GM19324 (cell line): ENCODE measurements at regions not wholly inside any gene's neighbourhood (a gene's known extent, or its start where the extent isn't known, plus 50 kb on each side); places are given as distances from the start of the nearest gene placed in this dataset.

ENCODE experiments used
- ATAC-seq: cut with Tn5 transposase; IDR thresholded peaks from one replicate; pipeline ENCODE4 v1.9.1; 2021; ENCODE audit warnings: mild to moderate bottlenecking, moderate library complexity; ENCODE audit not compliant: unreplicated experiment, low FRiP score

DNA sequence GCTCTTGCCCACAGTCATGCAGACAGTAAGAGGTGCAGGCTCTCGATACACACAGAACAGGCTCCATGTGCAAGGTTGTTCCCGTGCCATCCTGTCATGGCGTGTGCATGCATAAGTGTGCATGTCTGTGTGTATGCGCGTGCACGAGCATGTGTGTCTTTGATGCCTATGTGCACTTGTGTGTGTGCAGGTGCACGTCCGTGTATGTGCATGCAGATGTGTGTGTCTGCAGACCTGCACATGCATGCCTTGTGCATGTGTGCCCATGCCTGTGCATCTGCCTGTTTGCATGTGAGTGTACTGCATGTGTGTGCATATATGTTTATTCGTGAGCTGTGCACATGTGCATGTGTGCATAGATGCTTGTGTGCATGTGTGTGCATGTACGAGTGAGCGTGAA is 309.8 kb downstream of the TMEM121 start:
- ATAC-seq: no peak

DNA sequence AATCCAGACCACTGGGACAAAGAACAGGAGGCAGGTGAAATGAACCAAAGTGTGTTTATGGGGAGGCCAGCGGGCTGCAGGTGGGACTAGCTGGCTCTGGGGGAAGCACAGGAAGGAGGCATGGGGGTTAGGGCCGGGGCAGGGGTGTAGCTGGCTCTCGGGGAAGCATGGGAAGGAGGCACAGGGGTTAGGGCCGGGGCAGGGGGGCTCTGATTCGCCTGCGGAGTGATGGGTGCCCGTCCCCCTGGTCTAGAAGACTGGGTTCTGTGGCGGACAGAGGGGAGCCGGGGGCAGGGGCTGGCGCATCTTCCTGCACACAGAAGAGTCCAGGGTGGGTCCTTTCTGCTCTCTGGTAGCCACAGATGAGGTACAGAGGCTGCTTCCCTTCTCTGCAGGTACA is 310.3 kb downstream of the TMEM121 start:
- ATAC-seq: no peak

DNA sequence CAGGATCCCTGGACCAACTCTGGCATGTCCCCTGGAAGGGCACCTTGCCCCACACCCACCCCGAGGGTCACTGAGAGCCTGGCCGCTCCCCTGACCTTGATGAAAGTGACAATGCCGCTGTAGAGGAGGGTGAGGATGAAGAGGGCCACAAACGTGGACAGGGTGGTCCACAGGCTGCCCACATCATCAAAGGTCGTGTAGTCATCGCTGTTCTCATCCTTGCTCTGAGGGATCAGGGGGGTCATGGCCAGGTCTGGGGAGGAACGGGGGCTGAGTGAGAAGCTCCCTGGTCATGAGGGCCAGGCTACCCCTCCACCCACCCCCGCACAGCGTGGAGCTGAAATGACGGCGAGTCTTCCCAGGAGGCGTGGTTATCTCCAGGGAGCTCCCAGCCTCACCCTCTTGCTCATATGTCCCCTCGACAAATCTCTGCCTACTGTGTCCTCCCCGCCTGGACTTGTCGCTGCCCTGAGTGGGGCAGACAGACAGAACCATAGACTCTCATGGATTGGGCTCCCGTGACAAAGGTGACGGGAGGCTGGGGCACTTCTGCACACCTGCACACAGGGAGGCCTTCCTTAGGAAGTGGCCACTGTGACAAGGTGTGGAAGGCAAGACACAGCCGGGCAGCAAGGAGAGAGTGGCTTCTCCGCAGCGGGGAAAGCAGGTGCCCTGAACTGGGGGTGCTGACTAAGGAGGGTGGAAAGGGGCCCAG is 311.1 kb downstream of the TMEM121 start:
- ATAC-seq: no peak

DNA sequence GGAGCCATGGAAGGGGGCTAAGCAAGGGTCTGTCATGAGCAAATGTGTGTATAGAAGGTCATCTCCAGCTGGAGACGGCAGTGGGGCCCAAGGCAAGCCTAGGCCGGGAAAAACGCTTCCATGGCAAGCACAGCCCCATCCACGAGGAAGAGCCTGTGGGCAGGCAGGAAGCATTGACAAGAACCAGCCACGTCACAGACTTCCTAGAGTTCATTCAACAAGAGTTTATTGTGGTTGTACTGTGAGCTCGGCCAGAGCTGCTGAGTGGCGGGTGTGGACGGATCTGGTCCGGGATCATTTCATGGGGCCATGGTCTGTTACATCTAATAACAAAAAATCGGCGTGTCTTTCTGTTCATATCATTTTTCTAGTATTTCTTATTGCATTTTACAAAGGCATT is 311.7 kb downstream of the TMEM121 start:
- ATAC-seq: no peak

DNA sequence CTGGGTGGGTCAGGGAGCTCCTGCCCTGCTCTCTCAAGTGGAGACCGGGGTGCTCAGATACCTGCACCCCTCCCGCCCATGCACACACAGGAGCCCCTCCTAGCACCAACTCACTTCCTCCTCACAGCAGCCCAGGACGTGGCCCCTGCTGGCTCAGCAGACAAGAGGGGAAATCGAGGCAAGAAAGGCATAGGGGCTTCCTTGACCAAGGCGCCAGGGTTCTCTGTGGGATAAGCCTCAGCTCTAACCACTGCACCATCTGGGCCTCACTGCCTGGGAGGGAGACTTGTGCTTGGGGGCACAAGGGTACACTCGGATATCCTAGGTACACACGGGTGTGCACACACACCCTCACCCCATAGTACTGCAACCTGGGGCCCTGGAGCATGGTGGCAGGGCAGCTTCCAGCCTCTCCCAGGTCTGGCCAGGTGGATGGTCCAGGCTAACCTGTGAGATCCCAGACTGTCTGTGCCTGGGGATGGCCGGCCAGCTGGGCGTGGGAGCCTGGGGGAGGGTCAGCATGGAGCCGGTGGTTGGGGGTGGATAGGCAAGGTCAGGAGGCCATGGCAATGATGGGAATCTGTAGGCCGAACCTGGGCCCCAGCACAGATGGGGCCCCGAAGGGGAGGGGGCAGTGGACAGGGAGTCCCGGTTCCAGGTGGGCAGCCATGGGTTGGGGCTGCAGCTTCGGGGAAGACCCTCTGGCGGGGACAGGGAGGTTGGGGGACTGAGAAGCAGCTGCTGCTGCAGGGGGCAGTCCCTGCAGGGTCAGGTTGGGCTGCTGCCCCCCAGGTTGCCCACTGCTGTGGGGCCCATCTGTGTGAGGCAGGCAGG is 312.4 kb downstream of the TMEM121 start:
- no peak for ATAC-seq

DNA sequence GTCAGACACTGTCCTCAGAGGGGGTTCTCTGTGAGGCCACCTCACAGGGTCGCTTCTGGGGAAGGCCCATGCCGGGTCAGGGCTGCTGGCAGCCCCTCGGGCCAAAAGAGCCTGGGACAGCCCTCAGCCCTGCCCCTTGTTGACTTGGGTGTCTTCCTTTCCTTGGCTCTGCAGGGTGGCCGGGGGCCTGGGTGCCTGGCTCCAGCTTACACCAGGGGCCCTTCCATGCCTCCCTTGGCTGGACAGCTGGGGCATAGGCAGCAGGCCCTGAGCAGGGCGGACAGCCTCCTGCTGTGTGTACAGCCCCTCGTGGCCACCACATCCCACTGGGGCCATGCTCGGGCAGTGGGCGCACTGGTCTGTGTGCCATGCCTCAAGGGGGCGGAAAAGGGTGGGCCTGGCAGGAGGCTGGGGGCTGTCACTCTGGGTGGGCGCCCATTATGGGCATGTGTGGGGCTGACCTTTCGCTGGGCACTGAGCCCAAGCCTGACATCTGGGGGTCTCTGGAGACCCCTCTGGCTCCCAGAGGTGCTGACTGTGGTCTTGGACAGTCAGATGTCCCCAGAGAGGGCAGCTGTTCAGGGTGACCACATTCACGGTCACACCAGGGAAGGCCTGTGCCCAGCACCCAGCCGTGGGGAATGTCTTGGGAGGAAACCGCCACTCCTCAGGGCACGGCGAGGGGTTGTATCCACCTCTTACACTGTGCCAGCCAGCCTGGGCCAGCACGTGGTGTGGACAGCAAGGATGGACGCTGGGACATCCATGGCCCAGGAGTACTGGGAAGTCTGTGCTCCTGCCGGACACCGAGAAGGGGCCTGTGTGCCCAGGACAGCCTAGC is 313.3 kb downstream of the TMEM121 start:
- no peak for ATAC-seq

DNA sequence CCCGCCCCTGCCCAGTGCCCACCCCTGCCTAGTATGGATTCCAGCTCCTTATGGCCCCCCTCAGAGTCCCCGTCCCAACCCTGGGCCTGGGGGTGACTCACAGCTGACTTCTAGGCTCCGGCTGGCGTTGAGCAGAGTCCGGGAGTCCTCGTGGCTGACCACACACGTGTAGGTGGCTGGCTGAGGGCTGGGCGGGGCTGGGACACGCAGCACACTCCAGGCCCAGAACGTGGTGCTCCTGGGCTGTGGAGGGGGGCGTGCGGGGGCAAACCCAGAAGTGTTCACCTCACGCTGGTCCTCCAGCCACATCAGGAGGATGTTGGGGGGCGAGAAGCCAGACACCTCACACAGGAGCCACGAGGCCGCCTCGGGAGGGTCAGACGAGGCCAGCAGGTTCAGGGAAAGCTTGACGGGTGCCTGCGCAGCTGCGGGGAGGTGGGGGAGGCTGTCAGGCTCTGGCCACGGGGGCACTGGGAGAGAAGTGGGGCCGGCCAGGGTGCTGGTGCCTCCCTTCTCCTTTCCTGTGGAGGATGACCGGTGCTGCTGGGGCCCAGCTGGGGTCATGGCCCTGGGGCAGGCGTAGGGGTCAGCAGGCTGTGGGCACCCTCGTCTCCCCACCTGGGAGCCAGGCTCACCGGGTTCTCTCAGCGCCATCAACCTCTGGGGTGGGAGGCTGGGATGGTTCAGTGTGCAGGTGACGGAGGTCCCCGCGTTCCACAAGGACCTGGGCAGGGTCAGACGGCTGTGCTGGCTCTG is 314.1 kb downstream of the TMEM121 start:
- ATAC-seq: no peak

DNA sequence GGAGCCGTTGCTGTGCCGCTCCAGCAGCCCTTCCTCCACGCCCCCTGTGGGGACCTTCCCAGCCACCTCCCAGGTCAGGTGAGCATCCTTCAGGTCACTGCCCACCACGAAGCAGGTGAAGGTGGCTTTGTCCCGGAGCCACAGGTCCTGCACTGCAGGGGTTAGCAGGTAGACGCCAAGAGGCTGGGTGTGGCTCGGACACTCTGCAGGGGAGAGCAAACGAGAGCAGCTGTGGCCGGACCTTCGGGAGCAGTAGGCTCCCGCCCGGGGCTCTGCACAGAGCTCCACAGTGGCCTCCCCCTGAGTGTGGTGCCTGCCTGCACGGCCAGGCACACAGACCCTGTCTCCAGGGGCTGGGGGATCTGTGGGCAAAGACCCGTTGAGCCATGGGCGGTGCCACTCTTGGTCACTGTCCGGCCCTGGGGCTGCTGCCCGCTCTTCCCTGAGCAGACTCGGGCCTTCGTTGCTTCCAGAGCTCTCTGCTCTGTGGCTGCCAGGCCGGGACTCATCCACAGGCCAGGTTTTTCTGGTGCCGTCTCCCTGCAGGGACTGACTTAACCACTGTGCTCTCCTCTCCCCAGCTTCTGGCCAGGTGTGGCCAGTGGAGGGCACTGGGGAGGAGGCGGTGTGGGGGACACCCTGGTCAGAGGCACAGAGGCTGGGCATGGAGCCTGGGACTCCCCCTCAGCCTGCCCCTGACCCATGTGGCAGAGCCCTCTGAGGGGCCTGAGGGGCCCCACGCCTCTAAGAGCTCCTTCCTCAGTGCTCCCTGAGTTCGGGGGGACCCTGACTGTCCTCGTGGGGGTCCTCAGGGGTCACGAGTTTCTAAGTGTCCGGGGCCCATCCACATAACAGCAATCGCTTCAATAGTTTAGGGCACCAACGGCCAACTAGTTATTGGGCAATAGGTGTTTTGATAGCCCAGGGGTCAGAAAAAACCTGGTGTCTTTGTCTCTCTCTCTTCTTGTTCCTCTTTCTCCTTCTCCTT is 314.9 kb downstream of the TMEM121 start:
- ATAC-seq: no peak

DNA sequence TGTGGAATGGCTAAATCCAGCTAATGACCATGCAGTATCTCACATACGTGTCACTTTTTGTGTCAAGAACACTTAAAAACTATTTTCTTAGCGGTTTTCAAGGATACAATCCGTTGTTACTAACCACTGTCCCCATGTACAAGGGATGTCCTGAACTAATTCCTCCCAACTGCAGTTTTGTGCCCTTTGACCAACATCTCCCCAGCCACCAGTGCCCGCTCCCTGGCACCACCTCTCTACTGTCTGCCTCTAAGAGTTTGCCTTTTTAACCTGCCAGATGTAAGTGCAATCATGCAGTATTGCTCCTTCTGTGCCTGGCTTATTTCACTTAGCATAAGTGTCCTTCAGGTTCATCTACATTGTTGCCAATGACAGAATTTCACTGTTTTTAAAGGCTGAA is 315.7 kb downstream of the TMEM121 start:
- ATAC-seq: no peak

DNA sequence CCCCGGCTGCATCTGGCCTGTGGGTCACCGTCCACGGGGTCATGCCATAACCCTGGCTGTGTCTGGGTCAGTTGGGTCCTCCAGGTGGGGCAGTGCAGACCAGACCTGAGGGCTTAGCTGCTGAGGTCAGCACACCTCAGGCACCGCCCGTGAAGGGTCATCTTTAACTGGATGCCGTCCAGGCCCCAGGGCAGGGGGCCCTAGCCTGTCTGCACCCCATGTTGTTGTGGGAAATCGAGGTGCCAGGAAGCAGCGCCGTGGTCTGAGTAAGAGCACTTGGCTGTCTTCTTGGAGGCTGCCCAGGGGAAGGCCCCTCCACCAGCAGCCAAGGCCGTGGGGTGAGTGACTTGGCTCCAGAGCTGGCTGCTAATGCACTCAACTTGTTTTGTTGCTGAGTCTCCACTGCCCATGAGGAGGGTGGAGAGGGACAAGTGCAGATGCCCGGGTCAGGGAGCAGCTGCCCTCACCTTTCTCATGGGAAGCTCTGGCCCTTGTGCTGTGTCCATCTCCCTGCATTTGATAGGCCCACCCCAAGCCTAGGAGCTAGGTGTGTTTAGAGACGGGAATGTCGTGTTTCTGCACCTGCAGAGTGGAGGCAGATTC is 317.2 kb downstream of the TMEM121 start:
- no peak for ATAC-seq

DNA sequence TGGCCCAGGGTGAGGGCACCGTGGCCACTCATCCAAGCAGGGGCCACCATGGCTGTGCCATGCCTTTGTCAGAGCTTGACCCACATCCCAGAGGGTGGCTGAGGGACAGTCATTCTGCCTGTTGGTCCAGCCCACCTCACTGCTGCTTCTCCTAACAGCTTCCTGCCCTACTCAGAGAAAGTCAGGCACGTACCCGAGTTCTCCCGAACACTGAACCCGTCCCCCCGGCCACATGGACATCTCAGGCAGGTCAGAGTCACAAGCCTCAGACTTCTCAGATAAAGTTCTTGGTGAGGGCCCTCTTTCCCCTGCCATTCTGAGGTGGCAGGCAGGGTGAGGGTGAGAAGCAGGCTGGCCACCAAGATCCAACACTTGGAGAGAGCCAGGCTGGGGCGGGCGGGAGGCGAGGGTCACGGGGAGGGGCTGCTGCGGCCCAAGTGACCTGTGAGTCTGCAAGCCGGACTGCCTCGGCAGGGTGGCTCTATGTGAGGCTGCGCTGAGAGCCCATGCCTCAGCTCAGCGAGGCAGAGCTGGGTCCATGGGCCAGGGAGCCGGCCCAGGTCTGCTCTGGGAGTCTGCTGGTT is 317.8 kb downstream of the TMEM121 start:
- no peak for ATAC-seq

DNA sequence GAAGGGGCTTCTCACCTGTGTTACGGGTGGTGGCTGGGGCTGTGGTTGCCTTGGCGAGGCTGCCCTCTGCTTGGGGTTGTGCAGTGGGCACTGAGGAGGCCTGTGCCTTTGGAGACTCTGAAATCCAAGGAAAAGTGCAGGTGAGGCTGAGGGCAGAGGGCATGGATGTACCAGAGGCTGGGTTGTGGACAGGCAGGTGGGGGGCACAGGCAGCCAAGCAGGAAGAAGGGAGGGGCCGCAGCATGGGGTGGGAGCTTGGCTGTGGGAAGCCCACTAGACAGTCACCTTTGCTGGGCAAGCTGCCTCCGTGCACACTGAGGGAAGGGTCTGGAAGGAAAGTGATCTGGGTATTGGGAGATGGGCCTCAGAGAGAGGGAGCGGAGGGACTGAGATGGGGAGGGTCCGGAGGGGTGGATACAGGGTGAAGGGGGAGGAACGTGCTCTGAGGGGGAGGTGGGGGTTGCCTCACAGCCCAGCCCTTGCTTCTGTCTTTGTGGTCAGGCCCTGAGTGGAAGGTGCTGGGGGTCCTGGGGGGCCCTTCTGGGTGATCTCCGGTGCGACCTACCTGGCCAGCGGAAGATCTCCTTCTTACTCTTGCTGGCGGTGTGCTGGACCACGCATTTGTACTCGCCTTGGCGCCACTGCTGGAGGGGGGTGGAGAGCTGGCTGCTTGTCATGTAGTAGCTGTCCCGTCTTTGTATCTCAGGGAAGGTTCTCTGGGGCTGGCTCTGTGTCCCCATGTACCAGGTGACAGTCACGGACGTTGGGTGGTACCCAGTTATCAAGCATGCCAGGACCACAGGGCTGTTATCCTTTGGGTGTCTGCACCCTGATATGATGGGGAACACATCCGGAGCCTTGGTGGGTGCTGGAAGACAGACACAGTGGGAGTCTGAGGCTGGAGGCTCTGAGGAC is 318.7 kb downstream of the TMEM121 start:
- ATAC-seq: no peak

DNA sequence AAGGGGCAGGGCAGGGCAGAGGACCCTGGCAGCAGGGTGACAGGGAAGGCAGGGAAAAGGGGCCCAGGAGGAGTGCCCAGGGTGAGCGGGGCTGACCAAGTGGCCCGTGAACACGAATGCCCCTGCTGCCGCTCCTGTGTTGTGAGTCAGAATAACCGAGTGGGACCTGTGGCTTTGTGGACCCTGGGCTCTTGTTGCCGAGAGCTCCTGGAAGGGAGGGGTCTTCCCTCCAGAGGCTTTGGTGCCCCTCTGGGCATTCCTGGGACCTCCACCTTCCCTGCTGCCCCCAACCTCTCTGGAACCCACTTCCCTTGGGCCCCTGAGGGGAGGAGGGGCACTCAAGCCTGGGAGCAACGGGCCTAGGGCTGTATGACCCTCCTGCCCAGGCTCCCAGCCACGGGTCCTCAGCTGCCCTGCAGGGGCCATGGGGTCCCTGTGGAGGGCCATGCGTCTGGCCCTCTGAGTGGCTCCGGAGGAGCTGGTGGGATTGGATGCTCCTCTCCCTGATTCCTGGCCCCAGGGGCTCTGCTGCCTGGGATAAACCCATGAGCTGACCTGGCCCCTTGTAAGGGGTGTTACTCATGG is 319.4 kb downstream of the TMEM121 start:
- ATAC-seq: no peak

DNA sequence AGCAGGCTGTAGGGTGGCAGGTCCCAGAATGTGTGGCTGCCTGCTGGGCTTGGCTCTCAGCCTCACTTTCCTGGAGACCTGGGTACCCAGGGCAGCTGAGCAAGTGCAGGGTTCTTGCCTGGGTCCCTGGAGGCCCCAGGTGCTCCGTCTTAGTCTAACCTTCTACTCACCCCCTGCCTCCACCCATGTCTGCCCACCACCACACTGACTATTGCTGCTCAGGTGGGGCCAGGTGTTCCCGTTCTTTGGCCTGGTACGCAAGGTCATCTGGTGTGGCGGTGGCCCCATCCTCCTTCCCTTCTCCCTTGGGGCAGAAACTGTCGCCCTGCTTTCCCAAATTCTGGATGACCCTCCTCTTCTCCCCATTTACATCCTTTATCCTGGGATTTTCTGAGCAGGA is 319.9 kb downstream of the TMEM121 start:
- no peak for ATAC-seq

DNA sequence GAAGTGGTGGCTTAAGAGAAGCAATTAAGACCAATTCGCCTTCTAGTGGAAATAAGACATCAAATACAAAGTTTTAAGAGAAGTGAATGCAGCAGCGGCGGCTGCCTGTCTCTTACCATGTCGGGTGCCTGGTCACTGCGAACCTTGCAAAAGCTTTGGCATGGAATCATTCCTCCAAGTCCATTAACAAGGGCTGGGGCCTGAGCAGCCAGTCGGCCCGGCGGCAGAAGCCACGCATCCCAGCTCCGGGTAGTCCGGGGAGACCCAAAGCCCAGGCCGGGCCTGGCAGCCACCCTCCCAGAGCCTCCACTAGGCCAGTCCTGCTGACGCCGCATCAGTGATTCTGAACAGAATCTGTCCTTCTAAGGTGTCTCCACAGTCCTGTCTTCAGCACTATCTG is 321.0 kb downstream of the TMEM121 start:
- ATAC-seq: no peak

DNA sequence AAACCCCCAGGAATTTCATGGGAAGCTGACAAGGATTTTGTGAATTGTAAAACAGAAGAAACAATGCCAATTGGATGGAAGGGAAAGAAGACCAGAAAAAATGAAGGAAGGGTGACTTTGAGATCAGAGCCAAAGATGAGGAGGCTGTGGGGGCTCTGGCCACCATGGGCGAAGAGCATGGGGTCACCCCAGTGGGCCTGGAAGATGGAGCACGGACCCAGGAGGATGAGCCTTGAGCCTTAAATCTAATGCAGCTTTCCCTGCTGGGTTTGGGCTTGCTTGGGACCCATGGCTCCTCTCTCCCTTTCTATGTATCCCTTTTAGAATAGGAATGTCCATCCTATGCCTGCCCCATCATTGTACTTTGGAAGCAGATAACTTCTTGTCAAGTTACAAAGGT is 322.2 kb downstream of the TMEM121 start:
- ATAC-seq: no peak

DNA sequence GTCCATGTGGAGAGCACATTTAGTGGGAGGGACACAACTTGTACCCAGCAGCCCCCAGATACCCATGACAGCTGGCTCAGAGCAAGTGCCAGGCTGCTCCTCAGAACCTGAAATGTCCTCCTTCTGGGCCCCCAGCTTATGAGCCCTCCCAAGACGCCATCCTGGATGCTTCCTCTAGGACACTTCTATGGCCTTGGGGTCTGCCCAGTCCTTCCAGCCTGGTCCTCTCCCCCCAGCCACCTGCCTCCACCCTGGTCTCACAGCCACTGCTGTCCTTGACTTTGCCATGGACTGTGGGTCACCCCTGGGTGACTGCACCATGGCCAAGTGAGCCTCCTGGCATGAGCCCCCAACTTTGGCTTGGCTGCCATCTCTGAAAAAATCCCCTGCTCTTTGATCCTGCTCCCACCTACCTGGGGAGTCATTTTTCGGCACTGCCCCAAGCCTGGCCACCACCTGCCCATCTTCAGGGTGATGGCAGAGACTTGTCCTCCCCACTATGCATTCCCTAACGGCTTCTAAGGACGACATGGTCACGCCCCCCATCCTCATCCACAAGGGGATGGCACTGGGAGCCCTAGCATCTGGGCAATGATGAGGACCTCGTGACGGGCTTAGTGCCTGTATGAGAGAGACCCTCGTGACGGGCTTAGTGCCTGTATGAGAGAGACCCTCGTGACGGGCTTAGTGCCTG is 323.7 kb downstream of the TMEM121 start:
- ATAC-seq: no peak
